NCI-H82 treated with DMSO at 0.1 percent for 48 hours (cell line): ENCODE measurements at regions not wholly inside any gene's neighbourhood (a gene's known extent, or its start where the extent isn't known, plus 50 kb on each side); places are given as distances from the start of the nearest gene placed in this dataset.
A peak's percentile ranks its signal among the peaks of the same experiment; 100 is the strongest.
"Not testable (repeated sequence)": the region's sequence is repeated elsewhere in the genome, so short reads cannot be mapped to it uniquely, and the experiment has no call there.

Experiments used
- DNase-seq: peaks from one replicate; lab custom pipeline; 2025; ENCODE audit not compliant: unreplicated experiment; lab: John Stamatoyannopoulos, UW

- DNase-seq: no peak
Measured at GRCh38 chr4:111020961-111021360, 398.1 kb upstream of the PITX2 start.

DNA sequence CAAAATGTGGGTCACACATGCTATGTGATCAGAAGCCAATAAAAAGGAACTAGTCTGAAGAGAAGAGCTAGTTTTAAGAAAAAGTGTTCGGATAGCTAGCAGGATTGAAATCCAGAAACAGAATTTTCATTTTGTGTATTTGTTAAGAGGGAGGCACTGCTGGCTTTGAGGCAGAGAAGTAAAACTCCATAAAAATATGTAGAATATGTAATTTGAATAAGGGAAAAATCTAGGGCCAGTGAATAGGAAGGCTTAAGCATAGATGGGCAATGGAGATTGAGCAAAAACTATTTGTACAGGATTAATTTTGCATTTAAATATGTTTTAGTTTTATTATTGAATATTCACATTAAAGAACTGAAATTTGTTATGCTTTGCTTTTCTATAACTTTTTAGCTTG lies 399.9 kb upstream of the PITX2 start:
- DNase-seq: no peak

- DNase-seq: no peak
Measured at GRCh38 chr4:111027526-111027925, 404.6 kb upstream of the PITX2 start.

DNA sequence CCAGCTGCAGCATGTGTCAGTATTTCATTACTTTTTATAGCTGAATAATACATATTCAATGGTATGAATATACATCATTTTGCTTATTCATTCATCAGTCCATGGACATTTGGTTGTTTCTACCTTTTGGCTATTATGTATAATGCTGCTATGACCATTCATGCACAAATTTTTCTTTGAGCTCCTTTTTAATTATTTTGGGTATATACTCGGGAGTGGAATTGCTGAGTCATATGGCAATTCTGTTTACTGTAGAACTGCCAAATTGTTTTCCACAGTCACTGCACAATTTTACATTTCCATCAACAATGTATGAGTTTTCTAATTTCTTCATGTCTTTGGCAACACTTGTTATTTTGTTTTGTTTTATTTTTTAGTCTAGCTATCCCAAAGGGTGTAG lies 405.9 kb upstream of the PITX2 start:
- no peak for DNase-seq

DNA sequence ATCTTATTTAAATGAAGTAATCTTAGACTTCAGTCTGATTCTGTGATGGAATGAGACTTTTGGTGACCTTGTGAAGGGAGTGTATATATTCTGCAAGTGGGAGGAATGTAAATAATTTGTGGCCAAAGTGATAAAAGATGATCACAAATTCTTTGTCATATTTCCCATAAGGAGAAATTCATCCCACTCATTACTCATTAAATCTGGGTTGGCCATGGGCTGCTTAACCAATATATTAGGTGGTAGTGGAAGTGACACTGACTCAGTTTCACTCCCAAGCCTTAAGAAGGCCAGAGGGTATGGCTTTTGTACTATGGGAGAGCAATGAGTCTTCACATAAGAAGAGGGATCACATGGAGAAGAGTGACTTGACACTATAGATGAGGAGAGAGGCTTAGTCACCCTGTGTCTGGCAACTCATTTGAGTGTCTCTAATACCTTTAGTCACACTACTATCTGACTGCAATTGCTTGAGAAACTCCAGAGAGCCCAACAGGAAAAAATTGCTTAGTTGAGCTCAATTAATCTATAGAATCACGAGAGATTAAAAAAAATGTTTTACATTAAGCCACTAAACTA lies 408.2 kb upstream of the PITX2 start:
- no peak for DNase-seq

DNA sequence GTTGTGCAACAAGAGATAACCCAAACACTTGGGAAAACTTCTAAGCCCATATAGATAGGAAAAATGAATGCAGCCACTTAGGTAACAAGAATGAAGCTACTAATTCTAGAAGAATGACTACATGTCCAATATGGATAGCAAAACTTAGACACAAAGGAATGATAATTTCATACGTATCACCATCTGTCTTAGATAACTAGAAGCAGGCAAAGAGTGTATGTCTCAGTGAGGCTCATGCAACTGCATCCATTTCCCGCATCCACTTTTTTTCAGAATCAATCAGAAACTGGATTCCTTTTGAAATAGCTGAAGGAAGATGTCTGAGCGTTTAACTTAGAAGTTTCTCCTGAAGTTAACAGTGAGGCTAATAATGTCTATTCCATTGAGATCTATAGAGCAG lies 408.7 kb upstream of the PITX2 start:
- no peak for DNase-seq

DNA sequence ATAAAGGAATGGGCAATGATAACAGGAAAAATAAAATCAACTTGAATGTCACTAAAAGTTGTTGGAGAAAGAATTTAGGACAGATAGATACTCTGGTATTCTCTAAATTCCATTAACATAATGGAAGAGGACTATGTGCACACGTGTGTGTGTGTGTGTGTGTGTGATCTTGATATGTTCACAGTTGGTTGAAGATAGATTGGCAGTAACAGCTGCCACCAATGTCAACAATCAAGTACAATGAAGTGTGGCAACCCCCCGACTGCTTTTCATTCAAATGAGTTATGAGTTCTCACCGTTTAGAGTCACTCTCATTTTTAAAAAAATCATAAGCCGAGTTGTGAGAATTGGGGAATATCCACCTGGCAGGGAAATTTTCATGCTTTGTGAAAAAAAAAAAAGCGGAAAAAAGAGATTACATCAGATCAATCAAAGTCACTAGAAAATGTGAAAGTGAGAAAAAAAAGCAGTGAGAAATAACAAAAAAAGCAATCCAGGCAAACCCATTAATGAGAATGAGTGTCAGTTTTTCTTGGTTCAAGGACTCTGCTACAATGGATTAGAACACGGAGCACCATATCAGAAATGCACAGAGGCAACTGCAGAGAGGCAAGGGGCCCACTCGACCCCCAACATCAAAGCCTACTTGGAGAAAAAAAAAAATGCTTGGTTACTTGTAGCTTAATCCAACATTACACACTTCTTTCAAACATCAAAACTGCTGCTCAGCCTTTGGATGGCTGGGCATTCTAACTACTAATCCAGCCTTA lies 414.9 kb upstream of the PITX2 start:
- no peak for DNase-seq

DNA sequence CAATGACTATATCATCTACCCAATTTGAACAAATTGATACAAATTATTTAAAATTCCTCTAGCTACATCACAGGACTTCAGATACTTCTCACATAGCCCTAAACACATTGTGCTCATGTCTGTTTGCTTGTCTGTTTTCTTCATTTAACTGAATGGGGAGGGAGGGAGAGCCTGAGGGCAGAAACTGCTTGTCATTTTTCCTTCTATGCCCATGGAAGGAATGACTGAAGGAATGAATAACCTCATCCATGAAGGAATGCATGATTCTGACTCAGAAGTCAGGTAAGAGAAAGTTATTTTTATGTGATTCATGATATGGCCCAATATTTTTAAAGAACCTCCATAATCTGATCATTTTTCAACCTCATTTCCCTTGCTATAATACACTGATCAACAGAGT lies 418.0 kb upstream of the PITX2 start:
- no peak for DNase-seq

DNA sequence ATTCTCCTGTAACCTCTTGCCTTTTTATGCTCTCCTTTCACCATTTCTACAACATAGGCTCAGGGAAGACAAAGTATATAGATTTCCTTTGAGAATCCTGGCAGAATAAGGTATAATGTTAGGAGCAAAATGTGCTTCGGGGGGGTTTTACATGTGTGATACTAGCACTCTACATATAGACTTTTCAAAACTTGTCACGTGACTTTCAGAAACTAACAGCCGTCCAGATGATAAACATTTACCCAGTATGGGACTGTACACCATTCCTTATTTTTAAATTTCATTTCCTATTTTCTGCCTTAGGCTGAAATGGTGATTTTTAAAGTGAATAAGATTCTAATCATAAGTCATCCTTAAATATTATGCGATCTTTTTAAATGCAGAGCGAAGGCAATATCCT lies 420.4 kb upstream of the PITX2 start:
- DNase-seq: no peak

GRCh38 chr4:111045992-111046391 lies 423.1 kb upstream of the PITX2 start:
- DNase-seq: no peak

DNA sequence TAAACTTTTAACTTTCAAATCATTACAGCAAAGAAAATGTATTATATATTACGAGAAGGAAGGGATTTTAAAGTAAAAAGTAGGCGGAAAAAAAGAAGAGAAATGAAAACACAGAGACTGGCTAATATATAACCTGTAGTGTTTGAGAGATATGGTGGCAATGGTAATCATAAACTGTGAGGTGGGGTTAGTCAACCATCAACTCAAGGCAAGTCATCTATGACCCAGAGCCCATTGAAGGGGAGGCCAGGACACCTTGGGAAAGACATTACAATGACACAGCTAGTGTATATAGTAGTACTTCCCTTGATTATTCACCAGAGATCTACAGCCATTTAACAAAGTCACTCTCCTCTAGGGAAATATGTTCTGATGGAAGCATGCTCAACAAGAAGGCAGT lies 423.9 kb upstream of the PITX2 start:
- DNase-seq: no peak

DNA sequence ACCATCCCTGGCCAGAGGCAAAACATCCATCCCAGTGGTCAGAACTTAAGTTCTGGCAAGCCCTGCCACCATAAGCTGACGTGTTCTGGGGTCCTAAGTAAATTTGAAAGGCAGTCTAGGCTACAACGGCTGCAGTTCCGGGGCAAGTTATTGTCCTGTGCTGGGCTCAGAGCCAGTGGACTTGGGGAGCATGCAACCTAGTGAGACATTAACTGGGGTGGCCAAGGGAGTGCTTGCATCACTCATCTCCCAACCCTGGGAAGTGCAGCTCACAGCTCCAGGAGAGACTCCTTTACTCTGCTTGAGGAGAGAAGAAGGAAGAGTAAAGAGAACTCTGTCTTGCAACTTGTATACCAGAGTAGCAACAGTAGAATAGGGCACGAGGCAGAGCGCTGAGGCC lies 425.4 kb upstream of the PITX2 start:
- no peak for DNase-seq

- no peak for DNase-seq
Measured at GRCh38 chr4:111064342-111064993, 441.6 kb upstream of the PITX2 start.

DNA sequence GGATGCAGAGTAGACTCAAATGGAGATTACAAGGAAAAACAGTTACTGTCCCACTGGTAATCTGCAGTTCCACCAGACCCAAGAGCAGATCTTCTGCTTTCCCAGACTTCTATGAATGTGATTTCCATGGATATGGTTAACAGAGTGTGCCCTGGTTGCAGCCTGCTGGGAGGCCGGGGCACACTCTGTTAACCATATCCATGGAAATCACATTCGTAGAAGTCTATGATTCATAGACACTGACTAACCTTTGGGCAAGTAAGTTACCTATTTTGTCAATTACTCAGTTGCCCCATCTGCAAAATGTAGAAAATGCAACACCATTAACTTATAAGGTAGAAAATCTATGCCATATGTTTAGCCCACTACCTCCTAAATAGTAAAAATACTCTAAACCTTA lies 443.1 kb upstream of the PITX2 start:
- no peak for DNase-seq

GRCh38 chr4:111066447-111066846 lies 443.6 kb upstream of the PITX2 start:
- no peak for DNase-seq

DNA sequence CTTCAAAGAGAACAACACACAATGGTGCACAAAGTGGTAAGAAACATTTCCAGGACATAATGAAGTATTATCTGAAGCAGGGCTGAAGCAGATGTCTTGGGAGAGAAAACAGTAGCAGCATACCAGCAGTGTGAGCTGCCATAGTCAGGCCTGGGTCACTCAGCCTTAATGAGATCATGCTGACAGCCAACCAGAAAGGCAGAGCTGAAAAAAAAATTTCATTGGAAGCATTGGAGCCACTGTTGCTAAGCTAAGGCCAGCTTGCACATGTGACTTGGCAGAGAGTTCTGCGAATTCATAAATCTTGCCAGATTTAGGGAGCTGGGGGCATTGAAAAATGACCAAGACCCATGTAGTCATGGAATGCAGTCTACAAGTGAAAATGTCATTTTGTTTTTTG lies 444.0 kb upstream of the PITX2 start:
- peak; percentile 18 for DNase-seq

- no peak for DNase-seq
Measured at GRCh38 chr4:111068883-111069282, 446.0 kb upstream of the PITX2 start.

DNA sequence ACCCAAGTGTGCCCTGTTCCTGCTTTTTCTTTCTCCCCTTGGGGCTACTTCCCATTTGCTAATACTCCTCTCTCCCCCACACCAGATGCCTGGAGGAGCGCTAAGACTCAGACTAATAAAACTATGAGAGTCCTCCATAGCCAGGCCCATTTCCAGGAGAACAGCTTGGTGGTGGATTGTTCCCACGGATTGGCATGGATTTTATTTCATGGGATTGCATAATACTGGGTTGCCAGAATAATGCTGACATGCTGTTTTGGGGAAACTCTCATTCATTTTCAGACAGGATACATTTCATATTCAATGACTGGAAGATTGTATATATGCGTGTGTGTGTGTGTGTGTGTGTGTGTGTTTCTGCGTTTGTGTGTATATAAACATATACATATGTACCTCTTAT lies 447.5 kb upstream of the PITX2 start:
- no peak for DNase-seq

DNA sequence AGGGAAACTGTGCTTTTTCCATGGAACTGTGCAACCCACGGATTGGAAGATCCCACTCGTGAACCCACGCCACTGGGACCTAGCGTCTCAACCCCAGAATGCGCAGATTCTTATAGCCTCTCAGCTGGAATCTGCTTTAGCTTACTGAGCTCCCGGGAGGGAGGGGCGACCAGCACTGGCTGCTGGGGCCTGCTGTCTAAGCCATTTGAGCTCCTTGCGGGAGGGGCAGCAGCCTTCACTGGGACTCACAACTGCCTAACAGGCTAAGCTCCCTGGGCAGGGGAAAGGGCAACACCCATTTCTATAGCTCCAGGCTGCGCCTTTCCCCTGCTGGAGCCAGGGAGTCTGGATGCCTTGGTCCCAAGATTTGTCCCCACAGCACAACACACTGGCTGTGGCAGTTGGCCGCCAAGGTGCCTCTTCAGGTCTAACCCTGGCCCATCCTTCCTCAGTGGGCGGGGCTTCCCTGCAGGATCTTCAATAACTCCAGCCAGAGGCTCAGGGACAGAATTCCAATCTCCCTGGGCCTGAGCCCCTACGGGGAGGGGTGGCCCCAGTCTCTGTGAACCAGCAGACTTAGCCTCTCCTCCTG lies 451.7 kb upstream of the PITX2 start:
- peak; percentile 26 for DNase-seq

DNA sequence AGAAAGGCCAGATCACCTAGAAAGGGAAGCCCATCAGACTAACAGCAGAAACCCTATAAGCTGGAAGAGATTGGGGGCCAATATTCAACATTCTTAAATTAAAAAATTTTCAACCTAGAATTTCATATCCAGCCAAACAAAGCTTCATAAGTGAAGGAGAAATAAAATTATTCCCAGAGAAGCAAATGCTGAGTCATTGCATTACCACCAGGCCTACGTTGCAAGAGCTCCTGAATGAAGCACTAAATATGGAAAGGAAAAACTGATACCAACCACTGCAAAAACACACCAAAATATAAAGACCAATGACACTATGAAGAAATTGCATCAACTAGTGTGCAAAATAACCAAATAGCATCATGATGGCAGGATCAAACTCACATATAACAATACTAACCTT lies 453.4 kb upstream of the PITX2 start:
- not testable (repeated sequence) for DNase-seq

GRCh38 chr4:111108153-111108552 lies 485.3 kb upstream of the PITX2 start:
- no peak for DNase-seq

DNA sequence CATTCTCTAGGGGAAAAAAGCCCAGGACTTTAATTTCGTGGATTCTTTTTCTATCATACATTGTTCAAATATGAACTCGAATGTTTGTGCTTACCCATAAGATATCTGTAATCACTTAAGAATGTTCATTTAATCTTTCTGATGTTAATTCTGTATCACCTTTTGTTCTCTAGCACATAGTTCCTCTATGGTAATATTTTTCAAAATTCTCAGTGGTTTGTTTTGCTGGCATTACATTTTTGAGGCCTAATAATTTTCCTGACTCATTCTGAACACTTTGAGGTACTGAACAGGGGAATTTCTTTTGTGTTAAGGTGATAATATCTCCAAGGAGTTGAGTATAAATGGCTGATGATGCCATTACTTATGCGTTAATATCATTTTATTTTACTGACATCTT lies 490.7 kb upstream of the PITX2 start:
- DNase-seq: no peak
